Kidney epithelial cell (primary cell): ENCODE measurements at regions not wholly inside any gene's neighbourhood (a gene's known extent, or its start where the extent isn't known, plus 50 kb on each side); places are given as distances from the start of the nearest gene placed in this dataset.

Experiments
- DNase-seq: peaks from one replicate; pipeline ENCODE4 v3.0.0-alpha.2; 2010; ENCODE audit warnings: low read depth
- H3K27me3 ChIP-seq: 2 replicates; pipeline ENCODE4 v1.6.0; 2011; ENCODE audit warnings: low read length; ENCODE audit not compliant: control insufficient read depth, insufficient read depth
- H3K36me3 ChIP-seq: 2 replicates; pipeline ENCODE4 v1.5.1; 2011; ENCODE audit warnings: low read length; ENCODE audit not compliant: control insufficient read depth, insufficient read depth
- H3K4me3 ChIP-seq: 2 replicates; pipeline ENCODE4 v1.5.1; 2011; ENCODE audit warnings: low read depth, mild to moderate bottlenecking, control low read depth, low read length
- CTCF ChIP-seq: IDR thresholded peaks from 2 replicates; pipeline ENCODE4 v1.5.1; 2011; ENCODE audit warnings: mild to moderate bottlenecking, moderate library complexity, low read length, control low read depth, inconsistent platforms; ENCODE audit not compliant: insufficient read depth, poor library complexity, severe bottlenecking

- Histone ChIP-seq H3K4me3 (no peak overlapping the region), H3K36me3 (no peaks in the 10 kb centered on the region), H3K27me3 (no peaks in the 10 kb centered on the region)
- TF ChIP-seq CTCF = no peak
- DNase-seq = no peak
Observed at GRCh38 chr7:36001546-36001945, 151.5 kb upstream of the EEPD1 start.

- DNase-seq = no peak
- H3K36me3 ChIP-seq = no peaks in the 10 kb centered on the region
- no peak for TF ChIP-seq CTCF
Observed at GRCh38 chr7:36002900-36003299, 150.2 kb upstream of the EEPD1 start.

GRCh38 chr7:36003343-36003742, 149.7 kb upstream of the EEPD1 start:
- H3K4me3 ChIP-seq = no peak overlapping the region
- DNase-seq = no peak
- no peak for TF ChIP-seq CTCF
- H3K27me3 ChIP-seq = no peaks in the 10 kb centered on the region
- no peaks in the 10 kb centered on the region for H3K36me3 ChIP-seq

More at GRCh38 chr7:36002900-36003299, 150.2 kb upstream of the EEPD1 start:
- no peaks in the 10 kb centered on the region for H3K27me3 ChIP-seq
- H3K4me3 ChIP-seq = no peak overlapping the region

GRCh38 chr7:36005293-36005692, 147.8 kb upstream of the EEPD1 start:
- no peak for TF ChIP-seq CTCF
- no peaks in the 10 kb centered on the region for H3K36me3 ChIP-seq
- DNase-seq = no peak
- no peak overlapping the region for H3K4me3 ChIP-seq
- H3K27me3 ChIP-seq = no peaks in the 10 kb centered on the region

GRCh38 chr7:36005876-36006275, 147.2 kb upstream of the EEPD1 start:
- H3K36me3 ChIP-seq = no peaks in the 10 kb centered on the region
- no peak for DNase-seq

More at GRCh38 chr7:36005876-36006275, 147.2 kb upstream of the EEPD1 start:
- Histone ChIP-seq H3K27me3 (no peaks in the 10 kb centered on the region), H3K4me3 (no peak overlapping the region)
- TF ChIP-seq CTCF = no peak
